GM23338 (cell line): ENCODE measurements at regions not wholly inside any gene's neighbourhood (a gene's known extent, or its start where the extent isn't known, plus 50 kb on each side); places are given as distances from the start of the nearest gene placed in this dataset.

ENCODE experiments used
- ATAC-seq: fragments of 200-7000 bp; cut with Tn5 transposase; 3 replicates; pipeline ENCODE4 v1.9.1; 2020
- DNase-seq: peaks from one replicate; pipeline ENCODE4 v3.0.0-alpha.2; 2015; ENCODE audit warnings: low spot score
- H2AFZ ChIP-seq: fragments of 200-600 bp; sonication (generic); 2 replicates; pipeline ENCODE4 v1.8.0; 2016; ENCODE audit warnings: antibody characterized with exemption, mild to moderate bottlenecking, moderate library complexity
- H3F3A ChIP-seq: fragments of 200-600 bp; sonication (generic); replicated peaks from 2 replicates; pipeline ENCODE4 v1.8.0; 2017; ENCODE audit warnings: antibody characterized with exemption, mixed run types, low read depth
- H3K27ac ChIP-seq: fragments of 200-600 bp; sonication (generic); 2 replicates; pipeline ENCODE4 v1.6.1; 2016; ENCODE audit warnings: low read depth
- H3K27me3 ChIP-seq: fragments of 200-600 bp; sonication (generic); 2 replicates; pipeline ENCODE4 v1.8.0; 2016; ENCODE audit warnings: mild to moderate bottlenecking, mixed run types, moderate library complexity; ENCODE audit not compliant: insufficient read depth
- H3K36me3 ChIP-seq: fragments of 200-600 bp; sonication (generic); 2 replicates; pipeline ENCODE4 v1.8.0; 2016; ENCODE audit warnings: mild to moderate bottlenecking; ENCODE audit not compliant: insufficient read depth
- H3K4me1 ChIP-seq: fragments of 200-600 bp; sonication (generic); 2 replicates; pipeline ENCODE4 v1.8.0; 2016; ENCODE audit warnings: mild to moderate bottlenecking, moderate library complexity; ENCODE audit not compliant: insufficient read depth
- H3K4me2 ChIP-seq: fragments of 200-600 bp; sonication (generic); 2 replicates; pipeline ENCODE4 v1.7.1; 2017; ENCODE audit warnings: mixed run types
- H3K4me3 ChIP-seq: fragments of 200-600 bp; sonication (generic); 2 replicates; pipeline ENCODE4 v1.6.1; 2016; ENCODE audit warnings: mixed run types
- H3K79me2 ChIP-seq: fragments of 200-600 bp; sonication (generic); replicated peaks from 2 replicates; pipeline ENCODE4 v1.8.0; 2017; ENCODE audit warnings: mild to moderate bottlenecking; ENCODE audit not compliant: insufficient read depth
- H3K9me2 ChIP-seq: fragments of 200-600 bp; sonication (generic); 2 replicates; pipeline ENCODE4 v1.8.0; 2017; ENCODE audit not compliant: insufficient read depth
- H4K20me1 ChIP-seq: fragments of 200-600 bp; sonication (generic); replicated peaks from 2 replicates; pipeline ENCODE4 v1.8.0; 2017; ENCODE audit warnings: mild to moderate bottlenecking; ENCODE audit not compliant: insufficient read depth
- H3K27ac Mint-ChIP-seq: 2 replicates; pipeline ENCODE4 v1.8.0; 2020; ENCODE audit warnings: inconsistent platforms, mild to moderate bottlenecking, moderate library complexity, mixed read lengths
- H3K27me3 Mint-ChIP-seq: 3 replicates; pipeline ENCODE4 v1.8.0; 2022; ENCODE audit warnings: low read depth, mild to moderate bottlenecking, moderate library complexity, mixed read lengths, inconsistent platforms; ENCODE audit not compliant: insufficient read depth, poor library complexity
- H3K36me3 Mint-ChIP-seq: 3 replicates; pipeline ENCODE4 v1.8.0; 2021; ENCODE audit warnings: low read depth, mild to moderate bottlenecking, inconsistent platforms, moderate library complexity, mixed read lengths
- H3K4me1 Mint-ChIP-seq: 3 replicates; pipeline ENCODE4 v1.8.0; 2020; ENCODE audit warnings: mild to moderate bottlenecking, inconsistent platforms, mixed read lengths
- H3K4me3 Mint-ChIP-seq: 3 replicates; pipeline ENCODE4 v1.8.0; 2021; ENCODE audit warnings: moderate library complexity, mild to moderate bottlenecking, inconsistent platforms, mixed read lengths
- H3K9me3 Mint-ChIP-seq: 3 replicates; pipeline ENCODE4 v1.8.0; 2020; ENCODE audit warnings: moderate library complexity, mild to moderate bottlenecking, inconsistent platforms, mixed read lengths
- CTCF ChIP-seq, 2 experiments: fragments of 200-600 bp in 1 of 2; sonication (generic) in 1 of 2; conservative IDR thresholded peaks; 2 replicates each; pipeline versions ENCODE4 v1.5.1 to v1.6.1; 2016 to 2017; ENCODE audit warnings: antibody characterized with exemption in 2 of 2, low read depth in 2 of 2, mild to moderate bottlenecking in 2 of 2, moderate library complexity in 1 of 2
- EZH2 ChIP-seq: fragments of 200-600 bp; sonication (generic); IDR thresholded peaks from one replicate; pipeline ENCODE4 v1.8.0; 2017; ENCODE audit warnings: antibody characterized with exemption, mild to moderate bottlenecking, low read depth; ENCODE audit not compliant: unreplicated experiment
- EZH2phosphoT487 ChIP-seq: fragments of 200-600 bp; sonication (generic); IDR thresholded peaks from one replicate; pipeline ENCODE4 v1.8.1; 2018; ENCODE audit warnings: antibody characterized with exemption; ENCODE audit not compliant: unreplicated experiment
- JUNB ChIP-seq: IDR thresholded peaks from one replicate; pipeline ENCODE4 v1.6.1; 2016; ENCODE audit warnings: antibody characterized with exemption; ENCODE audit not compliant: unreplicated experiment
- NANOG ChIP-seq: IDR thresholded peaks from 2 replicates; pipeline ENCODE4 v1.6.1; 2016; ENCODE audit warnings: antibody characterized with exemption, borderline replicate concordance
- POLR2AphosphoS5 ChIP-seq: IDR thresholded peaks from 2 replicates; pipeline ENCODE4 v1.6.1; 2016; ENCODE audit warnings: antibody characterized with exemption, low read depth
- STAT1 ChIP-seq: IDR thresholded peaks from one replicate; pipeline ENCODE4 v1.6.1; 2016; ENCODE audit warnings: antibody characterized with exemption; ENCODE audit not compliant: unreplicated experiment
- ZNF114 ChIP-seq: fragments of 250-450 bp; sonication (Bioruptor Pico); IDR thresholded peaks from 2 replicates; pipeline ENCODE4 v1.5.0; 2020; ENCODE audit warnings: mild to moderate bottlenecking, moderate library complexity
- ZNF331 ChIP-seq: fragments of 250-450 bp; sonication (Bioruptor Pico); IDR thresholded peaks from 2 replicates; pipeline ENCODE4 v1.5.0; 2020; ENCODE audit warnings: low read depth, mild to moderate bottlenecking, moderate library complexity
- ZNF462 ChIP-seq: fragments of 250-450 bp; sonication (Bioruptor Pico); IDR thresholded peaks from 2 replicates; pipeline ENCODE4 v1.5.0; 2020; ENCODE audit warnings: mild to moderate bottlenecking, moderate library complexity

- Mint-ChIP-seq H3K27ac (no peak overlapping the region), H3K9me3 (no peaks in the 10 kb centered on the region; the same call in 2 of the 3 replicates), H3K4me1 (peaks cover 13% of the 10 kb centered on the region), H3K36me3 (no peaks in the 10 kb centered on the region), H3K4me3 (no peak overlapping the region), H3K27me3 (no peaks in the 10 kb centered on the region)
- TF ChIP-seq EZH2phosphoT487 (no peak), NANOG (no peak), ZNF114 (CRISPR knock-in tag) (no peak), POLR2AphosphoS5 (no peak), CTCF (conservative IDR thresholded peaks at IDR 0.05; ENCODE audit: low read depth in 2 of 2) (no peak), JUNB (no peak), ZNF331 (CRISPR knock-in tag) (no peak)
- Histone ChIP-seq H3K36me3 (no peaks in the 10 kb centered on the region), H4K20me1 (no peaks in the 10 kb centered on the region), H3K27ac (no peak overlapping the region), H3F3A (no peaks in the 10 kb centered on the region), H2AFZ (no peak overlapping the region), H3K27me3 (no peaks in the 10 kb centered on the region), H3K4me1 (peaks cover 5% of the 10 kb centered on the region; the same call in 1 of the 2 replicates), H3K9me2 (no peaks in the 10 kb centered on the region), H3K4me2 (no peak overlapping the region), H3K79me2 (no peaks in the 10 kb centered on the region), H3K4me3 (no peak overlapping the region)
- DNase-seq = no peak
- ATAC-seq = no peak
These were observed 221.1 kb upstream of the ACTBL2 start for GRCh38 chr5:57703721-57704120.

- no peaks in the 10 kb centered on the region for H3K79me2 ChIP-seq
- H3K27me3 Mint-ChIP-seq = no peaks in the 10 kb centered on the region
- TF ChIP-seq ZNF462 (CRISPR knock-in tag) (no peak), EZH2phosphoT487 (no peak), ZNF114 (CRISPR knock-in tag) (no peak), ZNF331 (CRISPR knock-in tag) (no peak), EZH2 (no peak), STAT1 (no peak)
These were observed 217.9 kb upstream of the ACTBL2 start for GRCh38 chr5:57700484-57700883.

More at GRCh38 chr5:57700484-57700883, 217.9 kb upstream of the ACTBL2 start:
- Mint-ChIP-seq H3K36me3 (no peaks in the 10 kb centered on the region), H3K4me1 (peaks cover 14% of the 10 kb centered on the region), H3K9me3 (no peaks in the 10 kb centered on the region; the same call in 2 of the 3 replicates), H3K27ac (no peak overlapping the region), H3K4me3 (no peak overlapping the region)
- Histone ChIP-seq H3K9me2 (no peaks in the 10 kb centered on the region; the same call in 1 of the 2 replicates), H4K20me1 (no peaks in the 10 kb centered on the region), H2AFZ (no peak overlapping the region), H3K4me1 (peaks cover 5% of the 10 kb centered on the region; the same call in 1 of the 2 replicates), H3F3A (no peaks in the 10 kb centered on the region), H3K36me3 (no peaks in the 10 kb centered on the region), H3K27me3 (no peaks in the 10 kb centered on the region), H3K27ac (no peak overlapping the region), H3K4me3 (no peak overlapping the region), H3K4me2 (no peak overlapping the region)
- DNase-seq (no peak), ATAC-seq (no peak)
